GM18498 (cell line): ENCODE measurements at regions not wholly inside any gene's neighbourhood (a gene's known extent, or its start where the extent isn't known, plus 50 kb on each side); places are given as distances from the start of the nearest gene placed in this dataset.

ENCODE experiments used
- ATAC-seq: cut with Tn5 transposase; IDR thresholded peaks from one replicate; pipeline ENCODE4 v1.9.1; 2021; ENCODE audit warnings: mild to moderate bottlenecking, moderate library complexity; ENCODE audit not compliant: unreplicated experiment

GRCh38 chr13:40271931-40272775 lies 394.3 kb downstream of the FOXO1 start:
- ATAC-seq: no peak

- no peak for ATAC-seq
Measured at GRCh38 chr13:40272776-40273139, 393.7 kb downstream of the FOXO1 start.

GRCh38 chr13:40273253-40274025 lies 393.0 kb downstream of the FOXO1 start:
- no peak for ATAC-seq

- ATAC-seq: no peak
Measured at GRCh38 chr13:40274103-40274502, 392.3 kb downstream of the FOXO1 start.

GRCh38 chr13:40275155-40275554 lies 391.3 kb downstream of the FOXO1 start:
- no peak for ATAC-seq

- no peak for ATAC-seq
Measured at GRCh38 chr13:40275636-40276035, 390.8 kb downstream of the FOXO1 start.

GRCh38 chr13:40283666-40284065 lies 382.8 kb downstream of the FOXO1 start:
- ATAC-seq: no peak

GRCh38 chr13:40285634-40286033 lies 380.8 kb downstream of the FOXO1 start:
- ATAC-seq: no peak

- no peak for ATAC-seq
Measured at GRCh38 chr13:40287428-40287827, 379.0 kb downstream of the FOXO1 start.

- ATAC-seq: no peak
Measured at GRCh38 chr13:40288259-40288658, 378.2 kb downstream of the FOXO1 start.

GRCh38 chr13:40290758-40291157 lies 375.7 kb downstream of the FOXO1 start:
- no peak for ATAC-seq

- ATAC-seq: no peak
Measured at GRCh38 chr13:40292108-40292507, 374.3 kb downstream of the FOXO1 start.

GRCh38 chr13:40292536-40292935 lies 373.9 kb downstream of the FOXO1 start:
- no peak for ATAC-seq

GRCh38 chr13:40302351-40302750 lies 364.1 kb downstream of the FOXO1 start:
- no peak for ATAC-seq

GRCh38 chr13:40304391-40304790 lies 362.1 kb downstream of the FOXO1 start:
- no peak for ATAC-seq

- no peak for ATAC-seq
Measured at GRCh38 chr13:40306817-40307216, 359.6 kb downstream of the FOXO1 start.

- ATAC-seq: no peak
Measured at GRCh38 chr13:40309881-40310280, 356.6 kb downstream of the FOXO1 start.

GRCh38 chr13:40311356-40312101 lies 354.9 kb downstream of the FOXO1 start:
- ATAC-seq: no peak

GRCh38 chr13:40313269-40314200 lies 352.9 kb downstream of the FOXO1 start:
- ATAC-seq: no peak

GRCh38 chr13:40315416-40316064 lies 350.9 kb downstream of the FOXO1 start:
- no peak for ATAC-seq
